Mesothelial cell of epicardium (in vitro differentiated cells): ENCODE measurements at regions not wholly inside any gene's neighbourhood (a gene's known extent, or its start where the extent isn't known, plus 50 kb on each side); places are given as distances from the start of the nearest gene placed in this dataset.

Experiments
- DNase-seq, 2 experiments: peaks; one replicate each; pipeline ENCODE4 v3.0.0; 2021; ENCODE audit warnings: low spot score in 2 of 2; ENCODE audit not compliant: unreplicated experiment in 2 of 2
- H3K27ac Mint-ChIP-seq: 2 replicates; pipeline ENCODE4 v1.8.0; 2021; ENCODE audit warnings: mixed read lengths
- H3K27me3 Mint-ChIP-seq: 2 replicates; pipeline ENCODE4 v1.8.0; 2021; ENCODE audit warnings: low read depth, mixed read lengths
- H3K36me3 Mint-ChIP-seq: 2 replicates; pipeline ENCODE4 v1.8.0; 2021; ENCODE audit warnings: mixed read lengths
- H3K4me1 Mint-ChIP-seq: 2 replicates; pipeline ENCODE4 v1.8.0; 2021; ENCODE audit warnings: mixed read lengths
- H3K4me3 Mint-ChIP-seq: 2 replicates; pipeline ENCODE4 v1.8.0; 2021; ENCODE audit warnings: mild to moderate bottlenecking, moderate library complexity, mixed read lengths
- H3K9me3 Mint-ChIP-seq: 2 replicates; pipeline ENCODE4 v1.8.0; 2021; ENCODE audit warnings: mixed read lengths
- CTCF ChIP-seq: fragments of 200-600 bp; sonication (generic); IDR thresholded peaks from one replicate; pipeline ENCODE4 v1.5.0; 2021; ENCODE audit warnings: antibody characterized with exemption; ENCODE audit not compliant: unreplicated experiment

DNA sequence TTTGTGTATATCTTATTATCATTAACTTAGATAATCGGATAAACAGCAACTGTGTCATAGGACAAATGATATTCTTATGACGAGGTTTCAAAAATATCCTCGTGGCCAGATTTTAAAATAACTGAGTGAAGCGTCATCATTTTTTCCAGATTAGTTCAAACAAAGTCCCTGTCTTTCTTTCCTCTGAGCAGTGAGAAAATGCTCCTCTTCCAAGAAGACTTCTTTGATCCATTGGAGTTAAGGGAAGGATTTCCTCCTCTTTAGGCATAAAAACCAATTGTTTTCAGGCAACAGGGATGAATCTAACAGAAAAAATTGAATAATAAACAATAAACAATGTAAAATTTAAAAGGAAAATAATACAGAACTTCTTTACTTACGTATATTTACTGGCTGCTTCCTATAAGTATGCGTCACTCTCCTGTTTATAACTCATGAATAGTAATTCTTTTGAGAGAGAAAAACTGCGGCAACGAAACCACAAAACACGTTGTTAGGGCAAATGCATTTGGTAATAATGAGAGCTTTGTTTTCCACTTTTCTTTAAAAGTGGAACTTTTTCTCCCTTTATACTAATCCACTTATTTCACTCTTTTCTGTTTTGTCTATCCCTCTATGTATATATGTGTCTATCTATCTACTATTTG is 419.4 kb upstream of the ONECUT1 start:
- TF ChIP-seq CTCF = no peak
- Mint-ChIP-seq H3K4me1 (no peaks in the 10 kb centered on the region), H3K27ac (no peak overlapping the region), H3K4me3 (no peak overlapping the region), H3K36me3 (no peaks in the 10 kb centered on the region), H3K27me3 (peaks cover 14% of the 10 kb centered on the region), H3K9me3 (no peaks in the 10 kb centered on the region)
- DNase-seq = no peak

DNA sequence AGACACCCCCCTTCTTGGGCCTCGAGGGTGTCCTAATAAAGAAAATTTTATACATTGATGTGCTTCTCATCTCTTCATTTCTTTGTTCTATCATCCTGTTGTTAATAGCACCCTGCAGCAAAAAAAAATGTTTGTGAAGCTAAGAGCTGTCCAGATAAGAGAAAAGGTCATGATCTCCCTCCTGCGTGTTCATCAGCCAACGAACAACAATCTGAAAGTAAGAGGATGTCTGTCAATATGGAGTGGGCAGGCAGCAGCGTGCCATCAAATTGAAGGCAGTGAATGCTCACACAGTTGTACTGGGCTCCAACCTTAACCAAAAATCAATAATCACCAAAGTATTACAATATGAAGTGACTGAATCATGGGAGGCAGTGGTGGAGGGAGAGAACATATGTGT is 418.6 kb upstream of the ONECUT1 start:
- no peak overlapping the region for H3K4me3 Mint-ChIP-seq

DNA sequence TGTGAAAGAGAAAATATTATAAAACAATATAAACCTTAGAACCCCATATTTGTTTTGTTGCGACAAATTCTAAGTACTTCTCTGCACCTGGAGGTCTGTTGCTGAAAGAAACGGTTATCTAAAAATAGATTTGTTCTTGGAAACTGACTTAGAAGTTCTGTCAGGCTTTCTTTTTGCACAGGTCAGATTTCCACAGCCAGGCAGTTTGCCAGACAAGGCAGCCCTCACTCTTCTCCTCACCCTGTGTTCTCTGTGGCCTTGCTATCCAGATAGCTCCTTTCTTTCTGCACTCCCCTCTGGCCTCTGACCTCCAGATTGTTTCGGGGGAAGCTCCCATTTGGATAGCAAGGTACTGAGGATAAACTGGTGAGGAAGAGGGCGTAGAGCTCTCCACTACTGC is 413.3 kb upstream of the ONECUT1 start:
- Mint-ChIP-seq H3K27me3 (peaks cover 42% of the 10 kb centered on the region), H3K4me3 (no peak overlapping the region), H3K27ac (no peak overlapping the region), H3K9me3 (no peaks in the 10 kb centered on the region), H3K36me3 (no peaks in the 10 kb centered on the region), H3K4me1 (no peaks in the 10 kb centered on the region)
- no peak for TF ChIP-seq CTCF
- no peak for DNase-seq

More for the DNA sequence above, 418.6 kb upstream of the ONECUT1 start:
- no peak for DNase-seq
- no peak for TF ChIP-seq CTCF
- Mint-ChIP-seq H3K9me3 (no peaks in the 10 kb centered on the region), H3K27me3 (peaks cover 18% of the 10 kb centered on the region), H3K4me1 (no peaks in the 10 kb centered on the region), H3K36me3 (no peaks in the 10 kb centered on the region), H3K27ac (no peak overlapping the region)

DNA sequence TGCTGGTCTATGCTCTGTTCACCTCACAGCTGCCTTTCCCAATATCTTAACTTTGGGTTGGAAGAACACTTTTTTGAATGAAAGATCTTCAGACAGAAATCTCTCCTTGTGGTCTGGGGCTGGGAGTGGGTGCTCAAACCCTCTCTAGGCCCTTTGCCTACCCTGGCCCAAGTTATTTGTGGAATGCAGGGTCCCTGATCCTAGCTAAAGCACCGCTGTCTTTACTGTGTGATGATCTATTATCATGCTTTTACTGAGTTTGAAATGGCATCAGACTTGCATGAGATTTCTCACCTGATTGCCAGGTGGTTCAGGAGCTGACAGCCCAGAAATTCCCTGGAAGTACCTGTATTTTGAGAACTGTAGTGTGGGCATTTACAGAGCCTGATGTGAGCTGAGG is 412.7 kb upstream of the ONECUT1 start:
- no peak for TF ChIP-seq CTCF
- H3K4me1 Mint-ChIP-seq = no peaks in the 10 kb centered on the region
- no peaks in the 10 kb centered on the region for H3K9me3 Mint-ChIP-seq
- peaks cover 47% of the 10 kb centered on the region for H3K27me3 Mint-ChIP-seq
- no peak for DNase-seq
- H3K4me3 Mint-ChIP-seq = no peak overlapping the region
- H3K27ac Mint-ChIP-seq = no peak overlapping the region
- no peaks in the 10 kb centered on the region for H3K36me3 Mint-ChIP-seq

- Mint-ChIP-seq H3K27me3 (peaks cover 76% of the 10 kb centered on the region), H3K36me3 (no peaks in the 10 kb centered on the region), H3K4me1 (peaks cover 2% of the 10 kb centered on the region), H3K9me3 (peaks cover 4% of the 10 kb centered on the region), H3K4me3 (no peak overlapping the region), H3K27ac (no peak overlapping the region)
- TF ChIP-seq CTCF = peak; percentile 78
- peak; percentile 49 to 73 for DNase-seq
These were observed 407.3 kb upstream of the ONECUT1 start for GRCh38 chr15:53197426-53197839.

DNA sequence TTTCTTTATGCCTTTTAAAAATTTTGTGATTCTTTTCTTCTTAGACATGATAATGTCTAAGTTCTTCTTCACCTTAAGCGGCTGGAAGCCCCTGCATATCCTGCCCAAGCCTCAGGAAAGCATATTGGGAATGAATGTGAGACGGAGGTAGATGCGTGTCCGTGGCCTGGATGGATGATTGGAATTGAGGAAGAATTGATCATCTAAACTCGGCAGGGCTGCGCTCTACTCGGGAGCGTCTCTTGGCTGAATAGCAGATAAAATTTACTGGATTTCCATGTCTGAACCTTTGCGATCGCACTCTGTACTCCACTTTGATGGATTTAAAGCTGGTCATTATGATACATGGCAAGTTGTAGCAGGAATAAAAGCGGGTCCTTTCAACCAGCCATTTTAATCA is 406.7 kb upstream of the ONECUT1 start:
- peaks cover 71% of the 10 kb centered on the region for H3K27me3 Mint-ChIP-seq
- peaks cover 2% of the 10 kb centered on the region for H3K4me1 Mint-ChIP-seq
- H3K9me3 Mint-ChIP-seq = peaks cover 4% of the 10 kb centered on the region
- no peak overlapping the region for H3K4me3 Mint-ChIP-seq
- no peaks in the 10 kb centered on the region for H3K36me3 Mint-ChIP-seq
- H3K27ac Mint-ChIP-seq = no peak overlapping the region
- no peak for TF ChIP-seq CTCF
- DNase-seq = no peak
